GM19395 (cell line): ENCODE measurements at regions not wholly inside any gene's neighbourhood (a gene's known extent, or its start where the extent isn't known, plus 50 kb on each side); places are given as distances from the start of the nearest gene placed in this dataset.

Source experiments
- ATAC-seq: cut with Tn5 transposase; IDR thresholded peaks from one replicate; pipeline ENCODE4 v1.9.1; 2021; ENCODE audit warnings: mild to moderate bottlenecking, moderate library complexity; ENCODE audit not compliant: unreplicated experiment

- ATAC-seq: no peak
Observed at GRCh38 chr7:84506151-84506550, 311.6 kb upstream of the SEMA3A start.

DNA sequence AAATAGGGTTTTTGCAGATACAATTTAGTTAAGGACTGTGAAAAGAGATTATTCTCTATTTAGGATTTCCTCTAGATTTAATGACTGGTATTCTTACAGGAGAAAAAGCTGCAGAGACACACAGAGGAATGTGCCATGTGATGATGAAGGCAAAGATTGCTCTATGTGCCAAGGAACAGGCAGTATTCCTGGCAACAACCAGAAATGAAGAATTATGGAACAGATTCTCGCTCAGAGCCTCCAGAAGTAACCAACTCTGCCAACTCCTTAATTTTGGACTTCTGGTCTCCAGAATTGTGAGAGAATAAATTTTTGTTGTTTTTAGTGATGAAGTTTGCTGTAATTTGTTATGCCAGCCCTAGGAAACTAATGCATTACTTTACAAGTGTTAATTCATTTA is 307.6 kb upstream of the SEMA3A start:
- no peak for ATAC-seq

DNA sequence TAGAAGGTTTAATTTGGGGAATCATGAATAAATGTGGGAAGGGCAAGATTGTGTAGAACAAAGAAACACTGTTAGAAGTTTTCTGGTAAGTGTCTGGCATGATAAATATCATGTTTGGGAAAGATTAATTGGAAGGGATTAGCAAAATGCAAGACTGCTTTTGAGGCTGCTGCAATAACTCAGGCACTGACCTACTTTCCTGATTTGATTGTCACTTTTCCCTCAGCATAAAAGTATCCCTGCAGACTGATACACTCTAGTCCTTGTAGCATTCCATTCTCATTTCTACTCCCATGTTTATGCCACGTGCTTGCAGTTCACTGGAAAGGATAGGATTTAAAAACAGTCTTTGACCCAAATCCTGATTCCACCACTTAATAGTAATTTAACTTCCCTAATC is 303.3 kb upstream of the SEMA3A start:
- no peak for ATAC-seq

DNA sequence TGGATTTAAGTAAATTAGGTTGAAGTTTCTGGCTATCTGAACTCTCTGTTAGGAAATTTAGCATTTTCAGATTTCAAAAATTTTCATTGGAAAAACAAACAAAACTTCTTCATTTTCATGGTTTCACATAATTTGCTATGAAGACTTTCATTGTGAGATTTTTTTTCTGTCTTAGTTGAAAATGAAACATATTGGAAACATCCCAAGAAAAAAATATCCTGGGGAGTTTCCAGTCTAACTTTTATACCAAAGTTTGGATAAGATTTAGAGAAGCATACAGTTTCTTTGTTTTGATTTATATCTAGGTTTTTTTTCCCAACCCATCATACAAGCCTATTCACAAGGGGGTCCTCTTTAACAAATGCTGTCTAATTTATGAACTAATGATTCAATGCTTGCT is 300.5 kb upstream of the SEMA3A start:
- ATAC-seq: no peak

DNA sequence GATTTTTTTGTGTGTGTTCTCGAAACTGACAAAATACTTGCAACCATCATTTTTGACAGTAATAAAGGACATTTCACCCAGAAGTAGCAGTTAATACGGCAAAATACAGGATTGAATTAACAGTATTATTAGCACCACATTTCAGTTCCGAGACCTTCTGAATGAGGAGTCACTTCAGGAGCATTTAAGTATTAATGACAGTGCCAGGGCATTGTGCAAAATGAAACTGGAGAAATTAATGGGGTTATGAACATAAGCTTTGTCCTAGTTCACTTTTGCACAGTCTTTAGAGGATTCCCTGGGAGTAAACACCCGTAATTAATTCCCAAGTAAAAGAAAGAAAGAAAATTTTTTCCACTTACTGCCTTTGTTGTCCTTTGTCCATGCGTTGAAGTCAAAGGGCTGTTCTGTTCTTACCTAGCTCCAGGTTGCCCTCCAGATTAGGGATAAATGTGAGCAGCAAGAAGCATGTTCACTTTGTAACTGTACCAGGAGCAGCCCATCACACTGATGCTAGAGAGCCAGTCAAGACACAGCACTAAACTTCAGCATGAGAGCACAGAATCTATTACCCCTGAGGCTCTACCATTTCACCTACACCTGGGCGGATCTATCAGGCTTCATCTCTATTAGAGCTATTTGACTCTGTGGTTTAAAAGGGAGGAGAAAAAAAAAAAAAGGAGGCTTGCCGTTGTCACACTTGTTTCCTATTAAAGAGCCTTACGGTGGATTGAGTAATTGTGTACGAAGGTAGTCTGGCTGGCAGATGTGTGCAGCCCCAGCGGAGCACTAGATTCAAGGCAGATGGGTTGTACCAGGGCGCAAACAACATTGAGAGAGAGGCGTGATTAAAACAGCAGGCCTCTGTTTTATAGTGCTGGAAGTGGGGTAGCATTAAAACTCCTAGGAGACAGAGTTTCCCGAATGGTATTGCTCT is 297.8 kb upstream of the SEMA3A start:
- ATAC-seq: no peak

- ATAC-seq: no peak
Observed at GRCh38 chr7:84490661-84491060, 296.1 kb upstream of the SEMA3A start.

- ATAC-seq: no peak
Observed at GRCh38 chr7:84484502-84485079, 290.0 kb upstream of the SEMA3A start.

DNA sequence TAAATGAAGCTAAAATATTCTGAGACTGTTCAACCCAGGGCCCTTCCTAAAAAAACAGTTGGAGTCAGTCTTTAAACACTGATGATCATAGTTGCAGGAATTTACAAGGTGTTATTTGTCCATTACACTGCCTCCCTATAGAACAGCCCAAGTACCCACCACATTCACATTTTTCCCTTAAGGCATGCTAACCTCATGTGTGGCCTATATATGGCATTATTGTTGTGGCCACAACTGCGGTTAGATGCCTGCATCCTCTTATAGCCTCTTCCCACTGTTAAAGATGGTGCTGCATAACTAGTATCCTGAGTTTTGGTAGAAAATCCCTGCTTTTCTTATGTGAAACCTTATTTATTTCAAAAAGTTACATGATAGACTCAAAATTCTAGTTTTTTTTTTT is 287.9 kb upstream of the SEMA3A start:
- ATAC-seq: no peak

GRCh38 chr7:84479059-84479458 is 284.5 kb upstream of the SEMA3A start:
- ATAC-seq: no peak

DNA sequence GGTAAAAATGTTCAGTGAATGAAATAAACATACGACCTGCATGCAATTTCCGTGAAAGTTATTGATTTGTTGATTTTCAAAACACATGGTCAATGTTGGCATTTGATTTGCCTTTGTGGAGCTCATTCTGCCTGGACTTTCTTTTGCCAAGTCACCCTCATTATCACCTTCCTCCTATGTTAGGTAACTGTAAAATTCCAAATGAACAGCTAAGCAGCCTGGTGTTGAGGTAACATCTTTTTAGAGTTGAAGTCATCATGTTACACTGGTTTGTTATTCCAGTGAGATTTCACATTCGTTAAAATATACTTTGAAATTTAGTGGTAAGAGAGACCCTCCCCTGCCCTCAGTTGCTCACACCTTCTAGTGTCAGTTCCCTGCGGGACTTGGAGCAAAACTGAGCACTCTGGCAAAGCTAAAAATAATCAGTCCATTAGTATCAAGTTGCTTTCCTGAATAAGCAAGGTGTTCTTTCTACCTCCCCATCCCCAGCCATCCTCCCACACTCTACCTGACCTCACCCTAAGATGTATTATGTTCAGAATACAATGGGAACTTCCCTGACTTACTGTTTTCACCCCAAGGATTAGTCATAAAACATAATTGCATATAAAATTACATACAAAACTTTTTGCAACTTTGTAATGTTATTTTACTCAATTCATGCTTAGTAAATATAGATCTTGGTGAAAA is 283.3 kb upstream of the SEMA3A start:
- no peak for ATAC-seq

DNA sequence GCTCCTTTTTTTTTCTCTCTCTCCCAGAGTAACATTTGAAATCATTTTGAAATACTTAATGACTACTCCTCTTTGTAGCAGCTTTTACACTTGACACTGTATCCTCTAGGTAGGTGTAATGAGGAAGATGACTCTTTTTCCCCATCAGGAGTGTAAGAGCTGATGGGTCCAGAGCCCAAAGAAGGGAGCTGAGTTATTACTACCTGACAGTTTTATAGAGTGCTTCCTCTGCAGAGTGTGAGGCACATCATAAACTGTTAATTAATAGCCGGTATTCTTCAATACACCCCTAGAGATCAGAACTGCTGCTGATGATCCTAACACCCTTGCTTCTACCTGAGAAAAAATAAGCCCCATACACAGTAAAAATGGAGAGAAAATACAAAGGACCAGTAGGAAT is 279.8 kb upstream of the SEMA3A start:
- no peak for ATAC-seq

GRCh38 chr7:84471576-84471975 is 277.0 kb upstream of the SEMA3A start:
- no peak for ATAC-seq

DNA sequence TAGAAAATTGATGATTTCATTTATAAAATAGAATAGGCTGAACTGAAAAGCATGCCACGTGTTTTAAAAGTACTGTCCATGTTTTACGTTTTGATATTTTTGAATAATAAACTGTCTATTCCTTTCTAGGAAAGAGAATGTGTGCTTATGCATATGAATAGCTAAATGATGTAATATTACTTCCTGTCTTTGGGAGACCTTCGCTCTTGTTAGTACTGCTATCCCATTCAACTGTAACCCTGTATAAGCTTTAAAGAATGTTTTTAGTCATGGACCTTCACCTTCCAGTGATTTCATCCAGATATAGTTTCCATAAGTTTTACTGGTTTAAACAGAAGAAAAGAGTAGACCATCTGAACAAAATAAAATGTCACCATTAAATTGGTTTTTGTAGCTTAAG is 274.4 kb upstream of the SEMA3A start:
- ATAC-seq: no peak

GRCh38 chr7:84462259-84462658 is 267.7 kb upstream of the SEMA3A start:
- no peak for ATAC-seq

GRCh38 chr7:84461093-84461492 is 266.5 kb upstream of the SEMA3A start:
- no peak for ATAC-seq

GRCh38 chr7:84455788-84456187 is 261.2 kb upstream of the SEMA3A start:
- ATAC-seq: no peak

DNA sequence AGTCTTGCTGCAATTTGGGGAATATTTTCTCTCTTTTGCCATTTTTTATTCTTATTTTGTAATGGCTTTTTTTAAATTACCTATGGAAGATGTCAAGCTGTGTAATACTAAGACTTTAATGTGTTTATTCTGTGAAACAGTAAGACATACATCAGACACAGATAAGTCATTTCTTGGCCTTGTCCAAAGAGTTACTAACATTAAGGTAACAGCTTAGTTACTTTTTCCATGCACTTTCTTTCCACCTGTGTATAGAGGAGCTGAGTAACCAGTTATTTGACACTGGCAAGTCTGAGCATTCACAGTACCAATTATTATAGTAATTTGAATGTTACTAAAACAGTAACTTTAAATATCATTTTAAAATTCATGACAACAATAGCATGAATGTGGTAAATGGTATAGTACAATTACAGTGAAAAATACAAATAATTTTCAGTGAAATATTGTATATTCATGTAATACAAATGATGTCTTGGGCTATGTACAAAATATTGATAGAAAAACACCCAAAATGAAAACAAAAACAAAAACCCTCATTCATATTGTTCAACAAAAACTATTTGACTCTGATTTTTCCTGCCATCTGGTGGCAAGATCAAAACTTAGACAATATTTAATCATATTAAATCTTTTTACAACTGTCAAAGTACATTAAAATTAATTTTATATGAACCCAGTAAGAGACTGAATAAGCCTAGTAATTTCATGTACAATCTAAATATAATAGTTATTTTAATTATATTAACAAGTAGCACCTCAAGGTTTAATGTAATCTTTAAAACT is 259.8 kb upstream of the SEMA3A start:
- ATAC-seq: no peak

GRCh38 chr7:84452618-84453017 is 258.0 kb upstream of the SEMA3A start:
- no peak for ATAC-seq

- ATAC-seq: no peak
Observed at GRCh38 chr7:84450772-84451171, 256.2 kb upstream of the SEMA3A start.

DNA sequence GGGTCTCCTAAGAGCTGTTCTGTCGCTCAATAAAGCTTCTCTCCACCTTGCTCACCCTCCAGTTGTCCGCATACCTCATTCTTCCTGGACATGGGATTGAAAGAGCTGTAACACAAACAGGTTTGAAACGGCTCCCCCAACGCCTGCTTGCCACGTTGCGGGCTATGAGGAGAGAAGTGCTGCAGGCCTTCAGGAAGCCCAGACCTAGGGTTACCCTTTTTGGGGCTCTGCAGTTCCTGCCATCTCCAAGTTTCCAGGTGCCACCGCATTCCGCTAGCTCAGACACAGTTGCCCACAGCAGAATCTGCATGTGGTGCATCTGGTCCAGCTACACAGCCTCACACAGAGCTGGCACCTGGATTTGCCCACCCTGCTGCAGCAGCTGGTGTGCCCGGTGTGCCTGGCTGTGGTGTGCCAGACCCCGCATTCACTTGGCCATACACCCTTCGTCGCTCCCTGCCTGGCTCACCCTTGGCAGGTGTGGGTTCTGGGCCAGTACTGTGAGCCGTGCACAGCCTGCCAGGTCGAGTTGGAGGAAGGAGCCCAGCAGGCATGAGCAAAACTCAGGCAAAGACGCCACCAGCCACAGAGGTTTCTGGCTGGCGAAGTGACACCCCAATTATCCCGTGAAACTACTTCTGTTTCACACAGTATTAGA is 253.2 kb upstream of the SEMA3A start:
- no peak for ATAC-seq
